ENCODE measurements at regions not wholly inside any gene's neighbourhood (a gene's known extent, or its start where the extent isn't known, plus 50 kb on each side); places are given as distances from the start of the nearest gene placed in this dataset.
"Not testable (repeated sequence)": the region's sequence is repeated elsewhere in the genome, so short reads cannot be mapped to it uniquely, and the experiment has no call there.

GRCh38 chrX:139475432-139475831 is 55.1 kb upstream of the F9 start:
- no peak overlapping the region for H3K4me3 Mint-ChIP-seq
- no peak for ATAC-seq (replicated peaks)
- no peaks in the 10 kb centered on the region for H3K9me3 Mint-ChIP-seq
- H3K36me3 Mint-ChIP-seq (ENCODE audit: low read depth), result no peaks in the 10 kb centered on the region
- H3K4me1 Mint-ChIP-seq, result no peaks in the 10 kb centered on the region
- peaks cover 5% of the 10 kb centered on the region for H3K27me3 Mint-ChIP-seq
- no peak overlapping the region for H3K27ac Mint-ChIP-seq

GRCh38 chrX:139461945-139462344 is 68.6 kb upstream of the F9 start:
- ATAC-seq (replicated peaks); H3K9me3 Mint-ChIP-seq; H3K36me3 Mint-ChIP-seq (ENCODE audit: low read depth); H3K4me1 Mint-ChIP-seq; H3K27me3 Mint-ChIP-seq; H3K27ac Mint-ChIP-seq; H3K4me3 Mint-ChIP-seq: not testable (repeated sequence)

- no peak overlapping the region for H3K4me3 Mint-ChIP-seq
- no peak overlapping the region for H3K27ac Mint-ChIP-seq
- no peaks in the 10 kb centered on the region for H3K27me3 Mint-ChIP-seq
- ATAC-seq (replicated peaks), result no peak
- no peaks in the 10 kb centered on the region for H3K36me3 Mint-ChIP-seq (ENCODE audit: low read depth)
- no peaks in the 10 kb centered on the region for H3K4me1 Mint-ChIP-seq
- no peaks in the 10 kb centered on the region for H3K9me3 Mint-ChIP-seq
These were observed 75.8 kb upstream of the F9 start for GRCh38 chrX:139454743-139455142.

GRCh38 chrX:139448996-139449395 is 81.5 kb upstream of the F9 start:
- Mint-ChIP-seq H3K36me3 (ENCODE audit: low read depth) (no peaks in the 10 kb centered on the region), H3K4me1 (no peaks in the 10 kb centered on the region), H3K27me3 (no peaks in the 10 kb centered on the region), H3K9me3 (no peaks in the 10 kb centered on the region), H3K4me3 (no peak overlapping the region), H3K27ac (no peak overlapping the region)
- no peak for ATAC-seq (replicated peaks)

- no peaks in the 10 kb centered on the region for H3K36me3 Mint-ChIP-seq (ENCODE audit: low read depth)
- no peak overlapping the region for H3K4me3 Mint-ChIP-seq
- no peaks in the 10 kb centered on the region for H3K4me1 Mint-ChIP-seq
- ATAC-seq (replicated peaks), result no peak
- no peaks in the 10 kb centered on the region for H3K27me3 Mint-ChIP-seq
- H3K9me3 Mint-ChIP-seq, result no peaks in the 10 kb centered on the region
- no peak overlapping the region for H3K27ac Mint-ChIP-seq
These were observed 83.7 kb upstream of the F9 start for GRCh38 chrX:139446832-139447231.

GRCh38 chrX:139429913-139430312 is 100.6 kb upstream of the F9 start:
- no peak for ATAC-seq (replicated peaks)
- Mint-ChIP-seq H3K4me1 (no peaks in the 10 kb centered on the region), H3K27me3 (no peaks in the 10 kb centered on the region), H3K9me3 (no peaks in the 10 kb centered on the region), H3K4me3 (no peak overlapping the region), H3K27ac (no peak overlapping the region), H3K36me3 (ENCODE audit: low read depth) (no peaks in the 10 kb centered on the region)

- H3K9me3 Mint-ChIP-seq, result no peaks in the 10 kb centered on the region
- ATAC-seq (replicated peaks), result no peak
- H3K27me3 Mint-ChIP-seq, result no peaks in the 10 kb centered on the region
- H3K4me1 Mint-ChIP-seq, result no peaks in the 10 kb centered on the region
- H3K27ac Mint-ChIP-seq, result no peak overlapping the region
- H3K36me3 Mint-ChIP-seq (ENCODE audit: low read depth), result no peaks in the 10 kb centered on the region
- H3K4me3 Mint-ChIP-seq, result no peak overlapping the region
These were observed 107.4 kb upstream of the F9 start for GRCh38 chrX:139423186-139423585.

- not testable (repeated sequence) for H3K4me1 Mint-ChIP-seq; H3K27ac Mint-ChIP-seq; ATAC-seq (replicated peaks); H3K4me3 Mint-ChIP-seq; H3K36me3 Mint-ChIP-seq (ENCODE audit: low read depth); H3K27me3 Mint-ChIP-seq; H3K9me3 Mint-ChIP-seq
These were observed 132.3 kb upstream of the F9 start for GRCh38 chrX:139398258-139398657.

GRCh38 chrX:139388254-139388653 is 142.3 kb upstream of the F9 start:
- Mint-ChIP-seq H3K36me3 (ENCODE audit: low read depth) (no peaks in the 10 kb centered on the region), H3K27me3 (no peaks in the 10 kb centered on the region), H3K4me1 (no peaks in the 10 kb centered on the region), H3K4me3 (no peak overlapping the region), H3K9me3 (no peaks in the 10 kb centered on the region), H3K27ac (no peak overlapping the region)
- ATAC-seq (replicated peaks), result no peak

- Mint-ChIP-seq H3K4me3 (no peak overlapping the region), H3K27me3 (no peaks in the 10 kb centered on the region), H3K9me3 (peaks cover 2% of the 10 kb centered on the region), H3K4me1 (no peaks in the 10 kb centered on the region), H3K36me3 (ENCODE audit: low read depth) (no peaks in the 10 kb centered on the region), H3K27ac (no peak overlapping the region)
- ATAC-seq (replicated peaks), result no peak
These were observed 148.0 kb upstream of the F9 start for GRCh38 chrX:139382529-139382928.

GRCh38 chrX:139376547-139376946 is 154.0 kb upstream of the F9 start:
- H3K4me3 Mint-ChIP-seq; ATAC-seq (replicated peaks); H3K4me1 Mint-ChIP-seq; H3K36me3 Mint-ChIP-seq (ENCODE audit: low read depth); H3K27ac Mint-ChIP-seq; H3K9me3 Mint-ChIP-seq; H3K27me3 Mint-ChIP-seq: not testable (repeated sequence)

GRCh38 chrX:139360356-139360755 is 170.2 kb upstream of the F9 start:
- no peak for ATAC-seq (replicated peaks)
- Mint-ChIP-seq H3K9me3 (no peaks in the 10 kb centered on the region), H3K27me3 (no peaks in the 10 kb centered on the region), H3K4me3 (no peak overlapping the region), H3K27ac (no peak overlapping the region), H3K36me3 (ENCODE audit: low read depth) (no peaks in the 10 kb centered on the region), H3K4me1 (no peaks in the 10 kb centered on the region)

GRCh38 chrX:139342594-139342991 is 187.9 kb upstream of the F9 start:
- H3K27me3 Mint-ChIP-seq; H3K36me3 Mint-ChIP-seq (ENCODE audit: low read depth); H3K4me1 Mint-ChIP-seq; ATAC-seq (replicated peaks); H3K9me3 Mint-ChIP-seq; H3K27ac Mint-ChIP-seq; H3K4me3 Mint-ChIP-seq: not testable (repeated sequence)

- ATAC-seq (replicated peaks); H3K4me1 Mint-ChIP-seq; H3K27me3 Mint-ChIP-seq; H3K9me3 Mint-ChIP-seq; H3K27ac Mint-ChIP-seq; H3K36me3 Mint-ChIP-seq (ENCODE audit: low read depth); H3K4me3 Mint-ChIP-seq: not testable (repeated sequence)
These were observed 188.5 kb upstream of the F9 start for GRCh38 chrX:139341855-139342593.

GRCh38 chrX:139332441-139332840 is 198.1 kb upstream of the F9 start:
- no peak for ATAC-seq (replicated peaks)
- no peaks in the 10 kb centered on the region for H3K9me3 Mint-ChIP-seq
- no peak overlapping the region for H3K4me3 Mint-ChIP-seq
- no peaks in the 10 kb centered on the region for H3K4me1 Mint-ChIP-seq
- H3K27ac Mint-ChIP-seq, result no peak overlapping the region
- no peaks in the 10 kb centered on the region for H3K36me3 Mint-ChIP-seq (ENCODE audit: low read depth)
- H3K27me3 Mint-ChIP-seq, result no peaks in the 10 kb centered on the region

GRCh38 chrX:139327355-139327754 is 203.2 kb upstream of the F9 start:
- Mint-ChIP-seq H3K9me3 (no peaks in the 10 kb centered on the region), H3K27me3 (no peaks in the 10 kb centered on the region), H3K27ac (no peak overlapping the region), H3K4me1 (no peaks in the 10 kb centered on the region), H3K36me3 (ENCODE audit: low read depth) (no peaks in the 10 kb centered on the region), H3K4me3 (no peak overlapping the region)
- ATAC-seq (replicated peaks), result no peak

Measured in activated T-helper 17 cell treated with anti-CD3 and anti-CD28 coated beads, Interleukin-2, amount 50 U/mL, for 72 hours (primary cell).